Mesenchymal stem cell (in vitro differentiated cells and primary cell): ENCODE measurements at regions not wholly inside any gene's neighbourhood (a gene's known extent, or its start where the extent isn't known, plus 50 kb on each side); places are given as distances from the start of the nearest gene placed in this dataset.

Experiments used
- DNase-seq: peaks from one replicate; pipeline ENCODE4 v3.0.0-alpha.2; 2013
- H2AFZ ChIP-seq: one replicate; pipeline ENCODE4 v1.6.1; 2013; ENCODE audit warnings: low read depth, mild to moderate bottlenecking, control low read depth, inconsistent platforms, low read length, moderate library complexity
- H2AK5ac ChIP-seq: 2 replicates; pipeline ENCODE4 v1.6.1; 2013; ENCODE audit warnings: low read length, moderate library complexity, mild to moderate bottlenecking, inconsistent platforms; ENCODE audit not compliant: severe bottlenecking
- H2BK120ac ChIP-seq: one replicate; pipeline ENCODE4 v1.6.1; 2013; ENCODE audit warnings: low read depth, mild to moderate bottlenecking, inconsistent platforms, low read length, moderate library complexity
- H2BK12ac ChIP-seq, 2 experiments: one replicate each; pipeline ENCODE4 v1.6.1; 2013; ENCODE audit warnings: inconsistent platforms in 2 of 2, low read length in 2 of 2, mild to moderate bottlenecking in 2 of 2, moderate library complexity in 2 of 2, control low read depth in 1 of 2
- H2BK15ac ChIP-seq: one replicate; pipeline ENCODE4 v1.6.1; 2013; ENCODE audit warnings: mild to moderate bottlenecking, low read depth, inconsistent platforms; ENCODE audit not compliant: poor library complexity, severe bottlenecking
- H2BK5ac ChIP-seq: 2 replicates; pipeline ENCODE4 v1.6.1; 2013; ENCODE audit warnings: low read depth, mild to moderate bottlenecking, low read length, control low read depth, inconsistent platforms; ENCODE audit not compliant: poor library complexity, severe bottlenecking
- H3K14ac ChIP-seq, 2 experiments: one replicate each; pipeline ENCODE4 v1.6.1; 2013; ENCODE audit warnings: inconsistent platforms in 2 of 2, low read length in 2 of 2, control low read depth in 1 of 2, mild to moderate bottlenecking in 1 of 2, moderate library complexity in 1 of 2
- H3K18ac ChIP-seq, 2 experiments: one replicate each; pipeline ENCODE4 v1.6.1; 2013; ENCODE audit warnings: inconsistent platforms in 2 of 2, low read length in 2 of 2, control low read depth in 1 of 2, low read depth in 1 of 2, mild to moderate bottlenecking in 1 of 2
- H3K23ac ChIP-seq, 2 experiments: one replicate each; pipeline ENCODE4 v1.6.1; 2013; ENCODE audit warnings: inconsistent platforms in 2 of 2, low read length in 2 of 2, mild to moderate bottlenecking in 2 of 2, moderate library complexity in 2 of 2, control low read depth in 1 of 2
- H3K27ac ChIP-seq: 2 replicates; pipeline ENCODE4 v1.5.1; 2013; ENCODE audit warnings: mild to moderate bottlenecking, moderate library complexity, low read length, control low read depth, inconsistent platforms; ENCODE audit not compliant: poor library complexity, severe bottlenecking
- H3K27me3 ChIP-seq, 2 experiments: 2 replicates each; pipeline versions ENCODE4 v1.6.1 to v1.7.0; 2013; ENCODE audit warnings: low read length in 2 of 2, mild to moderate bottlenecking in 2 of 2, moderate library complexity in 2 of 2, control low read depth in 1 of 2, inconsistent platforms in 1 of 2; ENCODE audit not compliant: control insufficient read depth in 1 of 2, insufficient read depth in 1 of 2
- H3K36me3 ChIP-seq, 2 experiments: 2 replicates each; pipeline versions ENCODE4 v1.6.1 to v1.7.0; 2013; ENCODE audit warnings: low read length in 2 of 2, control low read depth in 1 of 2, inconsistent platforms in 1 of 2, low read depth in 1 of 2, mild to moderate bottlenecking in 1 of 2; ENCODE audit not compliant: insufficient read depth in 2 of 2, control insufficient read depth in 1 of 2
- H3K4ac ChIP-seq, 2 experiments: one replicate each; pipeline ENCODE4 v1.6.1; 2013; ENCODE audit warnings: inconsistent platforms in 2 of 2, low read length in 2 of 2, mild to moderate bottlenecking in 2 of 2, moderate library complexity in 2 of 2, control low read depth in 1 of 2, low read depth in 1 of 2
- H3K4me1 ChIP-seq: 2 replicates; pipeline ENCODE4 v1.6.1; 2013; ENCODE audit warnings: low read depth, low read length, control low read depth; ENCODE audit not compliant: control insufficient read depth, insufficient read depth
- H3K4me2 ChIP-seq: 2 replicates; pipeline ENCODE4 v1.6.1; 2013; ENCODE audit warnings: low read length, mild to moderate bottlenecking, inconsistent platforms; ENCODE audit not compliant: poor library complexity, severe bottlenecking
- H3K4me3 ChIP-seq, 2 experiments: 2 replicates each; pipeline versions ENCODE4 v1.5.1 to v1.7.0; 2013; ENCODE audit warnings: low read length in 2 of 2, mild to moderate bottlenecking in 2 of 2, control low read depth in 1 of 2, low read depth in 1 of 2; ENCODE audit not compliant: insufficient read depth in 1 of 2
- H3K79me1 ChIP-seq: replicated peaks from 2 replicates; pipeline ENCODE4 v1.6.1; 2013; ENCODE audit warnings: mild to moderate bottlenecking, control low read depth, low read length, inconsistent platforms; ENCODE audit not compliant: poor library complexity, severe bottlenecking
- H3K9ac ChIP-seq: 2 replicates; pipeline ENCODE4 v1.7.0; 2013; ENCODE audit warnings: mild to moderate bottlenecking, low read length, moderate library complexity
- H3K9me3 ChIP-seq: 2 replicates; pipeline ENCODE4 v1.7.0; 2013; ENCODE audit warnings: mild to moderate bottlenecking, low read length; ENCODE audit not compliant: control insufficient read depth
- H4K8ac ChIP-seq: one replicate; pipeline ENCODE4 v1.6.1; 2013; ENCODE audit warnings: inconsistent platforms, mild to moderate bottlenecking, low read length, moderate library complexity
- H4K91ac ChIP-seq: one replicate; pipeline ENCODE4 v1.6.1; 2013; ENCODE audit warnings: mild to moderate bottlenecking, low read length, inconsistent platforms
- WGBS: methylation state at CpG from one replicate; pipeline ENCODE4 v1.1.7; 2013; ENCODE audit warnings: mixed read lengths; 5-methylcytosine and 5-hydroxymethylcytosine counted together

GRCh38 chr20:39289831-39290230 lies 327.7 kb downstream of the DHX35 start:
- H3K27ac ChIP-seq = no peak overlapping the region
- no peak overlapping the region for H2AFZ ChIP-seq
- no peak for DNase-seq
- H4K8ac ChIP-seq = no peak overlapping the region
- no peaks in the 10 kb centered on the region for H3K4me1 ChIP-seq
- H2BK12ac ChIP-seq = no peak overlapping the region
- H3K79me1 ChIP-seq = no peaks in the 10 kb centered on the region
- H3K4me3 ChIP-seq = no peak overlapping the region
- no peak overlapping the region for H3K4ac ChIP-seq
- H3K4me2 ChIP-seq = no peak overlapping the region
- H2BK5ac ChIP-seq = no peak overlapping the region
- no peak overlapping the region for H2AK5ac ChIP-seq
- H3K9ac ChIP-seq = no peak overlapping the region
- H3K23ac ChIP-seq = no peak overlapping the region
- no peak overlapping the region for H3K18ac ChIP-seq
- peaks cover 0 to 5% of the 10 kb centered on the region in 2 experiments for H3K27me3 ChIP-seq
- H3K36me3 ChIP-seq = no peaks in the 10 kb centered on the region
- H2BK15ac ChIP-seq = no peak overlapping the region
- no peak overlapping the region for H2BK120ac ChIP-seq
- 43% methylated on average over 1 of the region's 2 CpGs for WGBS
- no peak overlapping the region for H4K91ac ChIP-seq
- H3K14ac ChIP-seq = no peak overlapping the region
- no peaks in the 10 kb centered on the region for H3K9me3 ChIP-seq

GRCh38 chr20:39289316-39289715 lies 327.2 kb downstream of the DHX35 start:
- Histone ChIP-seq H3K4me1 (no peaks in the 10 kb centered on the region), H3K23ac (no peak overlapping the region), H3K18ac (no peak overlapping the region), H4K8ac (no peak overlapping the region), H3K9ac (no peak overlapping the region), H3K27ac (no peak overlapping the region), H2BK120ac (no peak overlapping the region), H2AFZ (no peak overlapping the region), H3K14ac (no peak overlapping the region), H2BK12ac (no peak overlapping the region), H3K9me3 (no peaks in the 10 kb centered on the region), H2BK15ac (no peak overlapping the region), H2BK5ac (no peak overlapping the region), H3K36me3 (no peaks in the 10 kb centered on the region), H3K79me1 (no peaks in the 10 kb centered on the region), H4K91ac (no peak overlapping the region), H3K27me3 (peaks cover 0 to 8% of the 10 kb centered on the region in 2 experiments), H3K4me2 (no peak overlapping the region), H3K4ac (no peak overlapping the region), H2AK5ac (no peak overlapping the region), H3K4me3 (no peak overlapping the region)
- 53% methylated on average over 2 of the region's 2 CpGs for WGBS
- DNase-seq = no peak

- Histone ChIP-seq H3K4me2 (no peak overlapping the region), H2BK120ac (no peak overlapping the region), H2BK12ac (no peak overlapping the region), H3K14ac (no peak overlapping the region), H2BK15ac (no peak overlapping the region), H2AFZ (no peak overlapping the region), H4K8ac (no peak overlapping the region), H3K79me1 (no peaks in the 10 kb centered on the region), H3K36me3 (no peaks in the 10 kb centered on the region), H3K27me3 (peaks cover 0 to 18% of the 10 kb centered on the region in 2 experiments), H3K18ac (no peak overlapping the region), H3K4ac (no peak overlapping the region), H3K9ac (no peak overlapping the region), H3K4me1 (no peaks in the 10 kb centered on the region), H2BK5ac (no peak overlapping the region), H3K4me3 (no peak overlapping the region), H4K91ac (no peak overlapping the region), H3K9me3 (no peaks in the 10 kb centered on the region), H2AK5ac (no peak overlapping the region), H3K27ac (no peak overlapping the region), H3K23ac (no peak overlapping the region)
- 69% methylated on average over 4 of the region's 4 CpGs for WGBS
- no peak for DNase-seq
Observed at GRCh38 chr20:39283464-39283863, 321.3 kb downstream of the DHX35 start.

- H3K4me1 ChIP-seq = no peaks in the 10 kb centered on the region
- no peak overlapping the region for H3K18ac ChIP-seq
- no peak overlapping the region for H3K23ac ChIP-seq
- no peaks in the 10 kb centered on the region for H3K79me1 ChIP-seq
- H2BK15ac ChIP-seq = no peak overlapping the region
- H3K14ac ChIP-seq = no peak overlapping the region
- H3K27me3 ChIP-seq = peaks cover 0 to 18% of the 10 kb centered on the region in 2 experiments
- no peak overlapping the region for H4K8ac ChIP-seq
- H3K9me3 ChIP-seq = no peaks in the 10 kb centered on the region
- no peak overlapping the region for H3K4me2 ChIP-seq
- H3K4me3 ChIP-seq = no peak overlapping the region
- H2AFZ ChIP-seq = no peak overlapping the region
- no peak overlapping the region for H3K9ac ChIP-seq
- H2BK120ac ChIP-seq = no peak overlapping the region
- H3K27ac ChIP-seq = no peak overlapping the region
- DNase-seq = no peak
- no peak overlapping the region for H2BK12ac ChIP-seq
- H2BK5ac ChIP-seq = no peak overlapping the region
- H3K4ac ChIP-seq = no peak overlapping the region
- no peak overlapping the region for H4K91ac ChIP-seq
- no peak overlapping the region for H2AK5ac ChIP-seq
- WGBS = 47% methylated on average over 10 of the region's 10 CpGs
- H3K36me3 ChIP-seq = no peaks in the 10 kb centered on the region
Observed at GRCh38 chr20:39282619-39283092, 320.5 kb downstream of the DHX35 start.
